B cell (primary cell): ENCODE measurements at regions not wholly inside any gene's neighbourhood (a gene's known extent, or its start where the extent isn't known, plus 50 kb on each side); places are given as distances from the start of the nearest gene placed in this dataset.

Experiments
- ATAC-seq: fragments of 200-7000 bp; cut with Tn5 transposase; one replicate; pipeline ENCODE4 v1.10.0; 2021; ENCODE audit warnings: low read depth, mild to moderate bottlenecking, moderate number of reproducible peaks, moderate library complexity
- CTCF ChIA-PET: fragments of 350-600 bp; sonication (Branson Sonifier 250); formaldehyde crosslinking; loops from one replicate; lab custom pipeline; 2021; ENCODE audit warnings: antibody characterized with exemption, inconsistent platforms; lab: Charles Lee
- POLR2A ChIA-PET: fragments of 350-600 bp; sonication (Branson Sonifier 250); formaldehyde crosslinking; loops from one replicate; lab custom pipeline; 2021; ENCODE audit warnings: antibody characterized with exemption; lab: Charles Lee
- DNase-seq: peaks from one replicate; pipeline ENCODE4 v3.0.0; 2013
- H2AFZ ChIP-seq: 2 replicates; pipeline ENCODE4 v1.6.1; 2012; ENCODE audit warnings: mild to moderate bottlenecking, low read depth, low read length; ENCODE audit not compliant: insufficient read depth, poor library complexity, severe bottlenecking
- H3K27ac ChIP-seq, 2 donors: 1 replicate in 1 of 2; 2 replicates in 1 of 2; pipeline ENCODE4 v1.5.1; 2012 to 2013; ENCODE audit warnings: low read length in 2 of 2, mild to moderate bottlenecking in 2 of 2, moderate library complexity in 1 of 2
- H3K27me3 ChIP-seq, 4 experiments: fragments of 200-600 bp in 1 of 4; sonication (generic) in 1 of 4; replicated peaks in 1 of 4; 1 replicate in 2 of 4; 2 replicates in 2 of 4; pipeline versions ENCODE4 v1.6.1 to v1.7.0; 2013 to 2016; ENCODE audit warnings: low read length in 3 of 4, mild to moderate bottlenecking in 2 of 4, mixed read lengths in 1 of 4, moderate library complexity in 1 of 4; ENCODE audit not compliant: insufficient read depth in 4 of 4, control insufficient read depth in 3 of 4; ENCODE audit errors: control extremely low read depth in 1 of 4
- H3K36me3 ChIP-seq, 2 experiments: replicated peaks in 1 of 2; 1 replicate in 1 of 2; 2 replicates in 1 of 2; pipeline versions ENCODE4 v1.6.1 to v1.7.1; 2013; ENCODE audit warnings: low read length in 1 of 2; ENCODE audit not compliant: insufficient read depth in 2 of 2, control insufficient read depth in 1 of 2; ENCODE audit errors: control extremely low read depth in 1 of 2, extremely low read depth in 1 of 2
- H3K4me1 ChIP-seq, 2 donors: fragments of 200-600 bp in 1 of 2; sonication (generic) in 1 of 2; 1 replicate in 1 of 2; 2 replicates in 1 of 2; pipeline versions ENCODE4 v1.5.1 to v1.6.1; 2013 to 2017; ENCODE audit warnings: low read length in 2 of 2; ENCODE audit not compliant: control insufficient read depth in 2 of 2, insufficient read depth in 2 of 2
- H3K4me2 ChIP-seq: replicated peaks from 2 replicates; pipeline ENCODE3; 2012; ENCODE audit warnings: mild to moderate bottlenecking, low read depth, low read length; ENCODE audit not compliant: poor library complexity, severe bottlenecking
- H3K4me3 ChIP-seq, 5 experiments: fragments of 200-600 bp in 1 of 5; sonication (generic) in 1 of 5; 1 replicate in 3 of 5; 2 replicates in 2 of 5; pipeline versions ENCODE4 v1.5.1 to v1.7.0; 2011 to 2016; ENCODE audit warnings: low read length in 4 of 5, mild to moderate bottlenecking in 4 of 5, low read depth in 2 of 5, control low read depth in 1 of 5, moderate library complexity in 1 of 5; ENCODE audit not compliant: insufficient read depth in 1 of 5; ENCODE audit errors: control extremely low read depth in 1 of 5, extremely low read depth in 1 of 5
- H3K79me2 ChIP-seq: fragments of 200-600 bp; sonication (generic); one replicate; pipeline ENCODE4 v1.6.0; 2016; ENCODE audit warnings: low read length; ENCODE audit not compliant: control insufficient read depth, insufficient read depth
- H3K9ac ChIP-seq: fragments of 200-600 bp; sonication (generic); 2 replicates; pipeline ENCODE4 v1.6.1; 2017; ENCODE audit warnings: mild to moderate bottlenecking, low read length, moderate library complexity
- H3K9me3 ChIP-seq, 3 donors: one replicate each; pipeline versions ENCODE4 v1.6.1 to v1.7.1; 2013; ENCODE audit warnings: low read length in 2 of 3; ENCODE audit not compliant: control insufficient read depth in 2 of 3, insufficient read depth in 1 of 3; ENCODE audit errors: control extremely low read depth in 1 of 3
- H4K20me1 ChIP-seq: 2 replicates; pipeline ENCODE4 v1.6.0; 2012; ENCODE audit warnings: mild to moderate bottlenecking, low read length; ENCODE audit not compliant: insufficient read depth, control insufficient read depth, poor library complexity, severe bottlenecking
- H3K27ac Mint-ChIP-seq: one replicate; pipeline ENCODE4 v1.8.0; 2021; ENCODE audit warnings: mixed read lengths
- H3K27me3 Mint-ChIP-seq: one replicate; pipeline ENCODE4 v1.8.0; 2021; ENCODE audit warnings: mixed read lengths
- H3K4me1 Mint-ChIP-seq: one replicate; pipeline ENCODE4 v1.8.0; 2021; ENCODE audit warnings: mixed read lengths
- H3K4me3 Mint-ChIP-seq: one replicate; pipeline ENCODE4 v1.8.0; 2021; ENCODE audit warnings: mixed read lengths
- H3K9me3 Mint-ChIP-seq: one replicate; pipeline ENCODE4 v1.8.0; 2022; ENCODE audit warnings: mixed read lengths; ENCODE audit not compliant: insufficient read depth
- CTCF ChIP-seq: fragments of 200-600 bp; IDR thresholded peaks from one replicate; pipeline ENCODE4 v1.8.0; 2022; ENCODE audit warnings: antibody characterized with exemption, mild to moderate bottlenecking
- EZH2 ChIP-seq: IDR thresholded peaks from 2 replicates; pipeline ENCODE4 v1.6.1; 2012; ENCODE audit warnings: borderline replicate concordance, low read depth, mild to moderate bottlenecking, moderate library complexity, low read length; ENCODE audit not compliant: insufficient read depth, poor library complexity, severe bottlenecking
- WGBS: methylation state at CpG from one replicate; pipeline ENCODE4 v1.1.5; 2013; ENCODE audit warnings: missing lambda C conversion rate; ENCODE audit not compliant: insufficient coverage; 5-methylcytosine and 5-hydroxymethylcytosine counted together
- intact Hi-C: fragments of 100-400 bp; cut with micrococcal nuclease; formaldehyde crosslinking; loops from one replicate; pipeline ENCODE4 v1.10.0; 2022

GRCh38 chr1:65512383-65512782, 91.9 kb downstream of the LEPR start:
- H3K27me3 Mint-ChIP-seq = peaks cover 6% of the 10 kb centered on the region

More at GRCh38 chr1:65512383-65512782, 91.9 kb downstream of the LEPR start:
- Histone ChIP-seq H4K20me1 (no peaks in the 10 kb centered on the region), H3K27me3 (no peaks in the 10 kb centered on the region), H2AFZ (no peak overlapping the region), H3K4me1 (no peaks in the 10 kb centered on the region), H3K36me3 (no peaks in the 10 kb centered on the region), H3K9ac (no peak overlapping the region), H3K79me2 (no peaks in the 10 kb centered on the region), H3K4me3 (no peak overlapping the region), H3K9me3 (no peaks in the 10 kb centered on the region), H3K4me2 (no peak overlapping the region), H3K27ac (no peak overlapping the region)
- no peaks in the 10 kb centered on the region for H3K9me3 Mint-ChIP-seq
- intact Hi-C loops = no loop called here
- DNase-seq = no peak
- ChIA-PET POLR2A (no interaction called here), CTCF (no interaction called here)
- no peak overlapping the region for H3K27ac Mint-ChIP-seq
- H3K4me1 Mint-ChIP-seq = no peaks in the 10 kb centered on the region
- H3K4me3 Mint-ChIP-seq = no peak overlapping the region
- no peak for ATAC-seq
- 100% methylated on average over 2 of the region's 4 CpGs for WGBS
- TF ChIP-seq EZH2 (no peak), CTCF (no peak)
